ENCODE measurements at regions not wholly inside any gene's neighbourhood (a gene's known extent, or its start where the extent isn't known, plus 50 kb on each side); places are given as distances from the start of the nearest gene placed in this dataset.

- TF ChIP-seq CTCF (IDR thresholded peaks at IDR 0.05; ENCODE audit: control extremely low read depth in 1 of 3, insufficient read depth in 1 of 3, low read depth in 1 of 3, low read length in 3 of 3) = no peak
- TF ChIP-seq POLR2AphosphoS5 (IDR thresholded peaks at IDR 0.05; ENCODE audit: low read depth, low read length) = no peak
- no peak for TF ChIP-seq CHD7 (IDR thresholded peaks at IDR 0.05; ENCODE audit: insufficient replicate concordance, low read length)
- no peak for TF ChIP-seq POLR2A (IDR thresholded peaks at IDR 0.05; ENCODE audit: control extremely low read depth in 1 of 2, low read depth in 2 of 2, low read length in 2 of 2)
- TF ChIP-seq USF2 (IDR thresholded peaks at IDR 0.05; ENCODE audit: low read length) = no peak
These were observed 306.0 kb upstream of the AADAT start for GRCh38 chr4:170395773-170396172.
